OCI-LY1 (cell line): ENCODE measurements at regions not wholly inside any gene's neighbourhood (a gene's known extent, or its start where the extent isn't known, plus 50 kb on each side); places are given as distances from the start of the nearest gene placed in this dataset.

Experiments used
- H2AFZ ChIP-seq: fragments of 200-600 bp; sonication (generic), shearing (Covaris generic); 2 replicates; pipeline ENCODE4 v1.6.0; 2014; ENCODE audit warnings: antibody characterized with exemption, mild to moderate bottlenecking, low read length
- H3F3A ChIP-seq: fragments of 200-600 bp; sonication (generic), shearing (Covaris generic); 2 replicates; pipeline ENCODE4 v1.6.0; 2014; ENCODE audit warnings: mild to moderate bottlenecking, antibody characterized with exemption, low read length, moderate library complexity; ENCODE audit not compliant: insufficient read depth
- H3K27ac ChIP-seq: fragments of 200-600 bp; sonication (generic); 2 replicates; pipeline ENCODE4 v1.5.1; 2014; ENCODE audit warnings: low read length, mixed run types, mild to moderate bottlenecking, low read depth; ENCODE audit not compliant: poor library complexity, severe bottlenecking
- H3K27me3 ChIP-seq: fragments of 200-600 bp; sonication (generic); 2 replicates; pipeline ENCODE4 v1.6.0; 2014; ENCODE audit warnings: antibody characterized with exemption, mild to moderate bottlenecking, low read length, moderate library complexity; ENCODE audit not compliant: insufficient read depth
- H3K36me3 ChIP-seq: fragments of 200-600 bp; sonication (generic); 2 replicates; pipeline ENCODE4 v1.6.1; 2014; ENCODE audit warnings: mild to moderate bottlenecking, antibody characterized with exemption, low read length, moderate library complexity, mixed read lengths; ENCODE audit not compliant: insufficient read depth
- H3K4me1 ChIP-seq: fragments of 200-600 bp; sonication (generic); 2 replicates; pipeline ENCODE4 v1.5.1; 2014; ENCODE audit warnings: mild to moderate bottlenecking, low read length, moderate library complexity; ENCODE audit not compliant: insufficient read depth, severe bottlenecking
- H3K4me2 ChIP-seq: fragments of 200-600 bp; sonication (generic), shearing (Covaris generic); 2 replicates; pipeline ENCODE4 v1.6.1; 2014; ENCODE audit warnings: low read length
- H3K4me3 ChIP-seq: fragments of 200-600 bp; sonication (generic); 2 replicates; pipeline ENCODE4 v1.5.1; 2014; ENCODE audit warnings: low read length, low read depth, mild to moderate bottlenecking, mixed read lengths; ENCODE audit not compliant: poor library complexity, severe bottlenecking
- H3K79me2 ChIP-seq: fragments of 200-600 bp; shearing (Covaris generic); 2 replicates; pipeline ENCODE4 v1.6.1; 2016; ENCODE audit warnings: mixed run types, low read length, mixed read lengths; ENCODE audit not compliant: insufficient read depth
- H3K9ac ChIP-seq: fragments of 200-600 bp; sonication (generic), shearing (Covaris generic); 2 replicates; pipeline ENCODE4 v1.6.1; 2014; ENCODE audit warnings: mild to moderate bottlenecking, low read length, mixed read lengths
- H3K9me2 ChIP-seq: fragments of 200-600 bp; sonication (generic), shearing (Covaris generic); 2 replicates; pipeline ENCODE4 v1.6.1; 2014; ENCODE audit warnings: low read depth, mild to moderate bottlenecking, low read length, mixed read lengths
- H3K9me3 ChIP-seq: fragments of 200-600 bp; shearing (Covaris generic); 2 replicates; pipeline ENCODE4 v1.6.1; 2014; ENCODE audit warnings: low read length, mixed read lengths
- H4K20me1 ChIP-seq: fragments of 200-600 bp; sonication (generic), shearing (Covaris generic); 2 replicates; pipeline ENCODE4 v1.6.0; 2016; ENCODE audit warnings: mild to moderate bottlenecking, low read length; ENCODE audit not compliant: insufficient read depth
- EZH2 ChIP-seq: fragments of 200-600 bp; sonication (generic), shearing (Covaris generic); IDR thresholded peaks from 2 replicates; pipeline ENCODE4 v1.8.0; 2017; ENCODE audit warnings: borderline replicate concordance, mixed run types, mild to moderate bottlenecking, antibody characterized with exemption, low read length, moderate library complexity, mixed read lengths
- TF ChIP-seq, protein P1 (sequence below): fragments of 200-600 bp; sonication (generic), shearing (Covaris generic); IDR thresholded peaks from 2 replicates; pipeline ENCODE4 v1.5.1; 2017; ENCODE audit warnings: mild to moderate bottlenecking, antibody characterized with exemption, low read length, moderate library complexity, mixed read lengths

DNA sequence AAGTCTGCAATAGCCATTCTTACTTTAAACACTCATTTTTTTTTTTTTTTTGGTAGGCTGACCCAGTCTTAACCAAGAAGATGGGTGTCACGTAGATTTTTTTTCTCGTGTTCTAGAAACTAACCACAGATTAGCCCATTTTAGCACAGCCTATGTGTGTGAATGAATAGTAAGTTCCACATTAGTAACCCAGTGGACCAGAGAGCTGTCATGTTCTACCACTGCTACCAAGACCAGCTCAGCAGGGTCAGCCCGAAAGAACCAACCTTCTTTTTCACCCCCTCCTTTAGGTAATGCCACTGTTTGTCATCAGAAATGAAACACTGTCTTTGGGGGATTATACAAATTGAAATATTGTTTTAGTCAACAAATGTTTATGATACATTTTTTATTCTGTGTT lies 221.1 kb upstream of the PLXNA2 start:
- Histone ChIP-seq H4K20me1 (no peaks in the 10 kb centered on the region), H3K9me2 (no peaks in the 10 kb centered on the region), H3K27ac (no peak overlapping the region), H3K27me3 (no peaks in the 10 kb centered on the region), H3K36me3 (no peaks in the 10 kb centered on the region), H3K4me1 (no peaks in the 10 kb centered on the region), H2AFZ (no peak overlapping the region), H3K79me2 (no peaks in the 10 kb centered on the region), H3K9me3 (no peaks in the 10 kb centered on the region), H3F3A (no peaks in the 10 kb centered on the region), H3K9ac (no peak overlapping the region), H3K4me3 (no peak overlapping the region), H3K4me2 (no peak overlapping the region)
- TF ChIP-seq, protein P1, sequence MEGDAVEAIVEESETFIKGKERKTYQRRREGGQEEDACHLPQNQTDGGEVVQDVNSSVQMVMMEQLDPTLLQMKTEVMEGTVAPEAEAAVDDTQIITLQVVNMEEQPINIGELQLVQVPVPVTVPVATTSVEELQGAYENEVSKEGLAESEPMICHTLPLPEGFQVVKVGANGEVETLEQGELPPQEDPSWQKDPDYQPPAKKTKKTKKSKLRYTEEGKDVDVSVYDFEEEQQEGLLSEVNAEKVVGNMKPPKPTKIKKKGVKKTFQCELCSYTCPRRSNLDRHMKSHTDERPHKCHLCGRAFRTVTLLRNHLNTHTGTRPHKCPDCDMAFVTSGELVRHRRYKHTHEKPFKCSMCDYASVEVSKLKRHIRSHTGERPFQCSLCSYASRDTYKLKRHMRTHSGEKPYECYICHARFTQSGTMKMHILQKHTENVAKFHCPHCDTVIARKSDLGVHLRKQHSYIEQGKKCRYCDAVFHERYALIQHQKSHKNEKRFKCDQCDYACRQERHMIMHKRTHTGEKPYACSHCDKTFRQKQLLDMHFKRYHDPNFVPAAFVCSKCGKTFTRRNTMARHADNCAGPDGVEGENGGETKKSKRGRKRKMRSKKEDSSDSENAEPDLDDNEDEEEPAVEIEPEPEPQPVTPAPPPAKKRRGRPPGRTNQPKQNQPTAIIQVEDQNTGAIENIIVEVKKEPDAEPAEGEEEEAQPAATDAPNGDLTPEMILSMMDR = no peak
- no peak for TF ChIP-seq EZH2

DNA sequence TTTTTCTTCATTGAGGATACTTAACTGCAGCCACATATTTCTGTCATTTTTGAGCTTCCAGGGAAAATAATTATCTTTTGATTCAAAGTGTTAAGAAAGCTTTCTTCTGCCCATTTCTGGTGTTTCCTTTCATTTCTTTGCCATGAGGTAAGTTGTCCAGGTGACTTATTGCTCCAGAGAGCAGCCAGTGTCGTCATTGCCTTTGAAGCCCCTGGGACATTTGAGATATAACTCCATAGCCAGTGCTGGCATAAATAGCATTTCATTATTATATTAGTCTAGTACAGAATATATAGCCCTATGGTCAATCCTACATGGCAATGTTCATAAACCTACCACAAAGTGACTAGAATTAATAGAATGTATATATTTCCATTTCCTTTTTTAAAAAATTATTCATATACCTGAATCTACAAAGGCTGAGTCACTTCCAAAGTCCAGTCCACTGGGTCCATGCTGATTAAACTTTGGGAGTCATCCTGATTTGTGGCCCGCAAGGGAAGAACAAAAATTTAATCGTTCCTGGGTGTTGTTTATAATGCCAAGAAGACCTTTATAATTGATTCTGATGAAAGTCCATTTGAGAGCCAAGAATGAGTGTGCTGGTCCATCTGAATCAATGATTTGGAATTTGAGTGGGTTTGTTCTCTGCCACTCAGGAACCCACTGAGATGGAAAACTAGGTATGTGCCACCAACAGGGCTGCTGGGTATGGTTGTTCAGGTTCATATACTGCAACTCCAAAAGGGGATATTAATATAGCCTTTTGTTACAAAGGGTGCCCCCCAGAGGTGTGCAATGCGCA lies 221.8 kb upstream of the PLXNA2 start:
- H3K79me2 ChIP-seq = no peaks in the 10 kb centered on the region
- H3F3A ChIP-seq = no peaks in the 10 kb centered on the region
- no peak overlapping the region for H3K9ac ChIP-seq
- no peaks in the 10 kb centered on the region for H3K27me3 ChIP-seq
- no peaks in the 10 kb centered on the region for H3K36me3 ChIP-seq
- TF ChIP-seq, protein P1 = no peak; the same call in 1 of the 2 replicates
- TF ChIP-seq EZH2 = no peak
- H4K20me1 ChIP-seq = no peaks in the 10 kb centered on the region
- no peaks in the 10 kb centered on the region for H3K4me1 ChIP-seq
- H3K27ac ChIP-seq = no peak overlapping the region
- H3K4me3 ChIP-seq = no peak overlapping the region
- H3K4me2 ChIP-seq = no peak overlapping the region
- no peak overlapping the region for H2AFZ ChIP-seq
- H3K9me3 ChIP-seq = no peaks in the 10 kb centered on the region
- H3K9me2 ChIP-seq = no peaks in the 10 kb centered on the region

DNA sequence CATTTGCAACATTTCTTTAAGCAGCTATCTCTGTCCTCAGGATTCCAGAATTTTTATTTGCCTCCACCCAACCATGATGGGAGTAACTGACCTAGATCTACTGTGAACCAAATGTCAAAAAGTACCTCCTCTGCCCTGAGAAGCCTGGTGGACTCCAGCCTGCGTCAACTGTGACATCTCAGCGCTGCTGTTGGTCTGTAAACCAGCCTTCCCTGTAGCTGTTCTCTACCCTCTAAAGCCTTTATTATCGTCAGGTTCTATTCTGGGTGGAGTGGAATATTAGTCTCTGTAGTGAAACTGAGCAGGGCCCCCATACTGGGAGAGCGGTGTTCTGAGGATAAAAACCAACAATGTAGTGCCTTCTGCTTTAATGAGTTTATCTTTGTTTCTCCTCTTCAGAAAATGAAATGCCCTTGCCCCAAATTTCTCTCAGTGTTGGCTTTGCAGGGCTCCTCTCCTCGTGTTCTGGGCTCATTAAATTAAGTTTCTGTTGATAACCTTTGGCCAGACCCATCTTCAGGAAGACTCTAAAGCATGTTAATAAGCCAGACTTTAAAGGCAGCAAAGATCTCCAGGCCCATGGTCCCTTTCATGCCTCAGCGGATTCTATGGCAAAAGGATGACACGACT lies 223.1 kb upstream of the PLXNA2 start:
- H3K9me3 ChIP-seq = no peaks in the 10 kb centered on the region
- TF ChIP-seq, protein P1 = no peak
- TF ChIP-seq EZH2 = no peak

More for the DNA sequence above, 223.1 kb upstream of the PLXNA2 start:
- H3K27me3 ChIP-seq = no peaks in the 10 kb centered on the region
- H3K9ac ChIP-seq = no peak overlapping the region
- H3K36me3 ChIP-seq = no peaks in the 10 kb centered on the region
- no peak overlapping the region for H3K4me3 ChIP-seq
- no peak overlapping the region for H3K4me2 ChIP-seq
- no peaks in the 10 kb centered on the region for H4K20me1 ChIP-seq
- no peaks in the 10 kb centered on the region for H3K4me1 ChIP-seq
- no peaks in the 10 kb centered on the region for H3K79me2 ChIP-seq
- no peaks in the 10 kb centered on the region for H3F3A ChIP-seq
- H3K9me2 ChIP-seq = no peaks in the 10 kb centered on the region
- H2AFZ ChIP-seq = no peak overlapping the region
- H3K27ac ChIP-seq = no peak overlapping the region
